ENCODE measurements at regions not wholly inside any gene's neighbourhood (a gene's known extent, or its start where the extent isn't known, plus 50 kb on each side); places are given as distances from the start of the nearest gene placed in this dataset.

DNA sequence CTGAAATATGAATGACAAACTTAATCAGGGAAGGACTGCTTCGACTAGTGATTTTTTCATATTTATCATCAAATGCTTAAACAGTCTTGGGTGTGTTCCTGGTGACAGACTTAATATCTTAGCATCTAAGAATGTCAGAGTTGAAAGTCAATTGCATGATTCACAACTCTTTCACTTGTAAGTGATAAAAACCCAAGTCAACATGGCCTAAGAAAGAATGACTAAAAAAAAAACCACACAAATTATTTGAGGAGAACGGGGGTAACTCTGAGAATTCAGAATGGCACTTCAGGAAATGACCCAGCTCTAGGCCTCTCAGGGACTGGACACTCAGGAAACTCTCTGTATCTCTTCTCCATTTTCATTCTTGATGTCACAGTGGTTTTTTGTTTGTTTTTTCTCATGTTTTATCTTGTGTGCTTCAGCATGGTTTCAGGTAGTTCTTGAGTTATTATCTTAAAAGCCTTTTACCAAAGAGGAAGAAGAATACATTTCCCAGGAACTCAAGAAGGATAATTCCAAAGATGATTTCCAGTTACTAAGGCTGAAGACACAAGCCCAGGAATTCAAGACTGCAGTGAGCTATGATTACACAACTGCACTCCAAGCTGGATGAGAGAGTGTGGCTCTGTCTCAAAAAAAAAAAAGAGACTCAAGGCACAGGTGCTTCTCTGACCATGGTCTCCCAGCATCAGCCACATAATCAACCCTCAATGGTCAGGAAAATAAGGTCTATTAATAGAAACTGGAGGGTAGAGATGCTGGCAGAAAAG lies 1697.8 kb upstream of the IGFBP7 start:
- TF ChIP-seq ZNF70 (CRISPR knock-in tag; IDR thresholded peaks at IDR 0.05) (no peak), PPARA (CRISPR knock-in tag; IDR thresholded peaks at IDR 0.05; ENCODE audit: borderline replicate concordance) (no peak), ZFP3 (CRISPR knock-in tag; IDR thresholded peaks at IDR 0.05) (no peak), CSDC2 (CRISPR knock-in tag; IDR thresholded peaks at IDR 0.05) (no peak), BACH2 (CRISPR knock-in tag; IDR thresholded peaks at IDR 0.05; ENCODE audit: borderline replicate concordance) (no peak), ARNTL (CRISPR knock-in tag; IDR thresholded peaks at IDR 0.05; ENCODE audit: borderline replicate concordance, low read depth) (no peak), TOX (CRISPR knock-in tag; IDR thresholded peaks at IDR 0.05; ENCODE audit: borderline replicate concordance) (no peak), ZC3H10 (CRISPR knock-in tag; IDR thresholded peaks at IDR 0.05) (no peak)
- TF ChIP-seq, protein P1, sequence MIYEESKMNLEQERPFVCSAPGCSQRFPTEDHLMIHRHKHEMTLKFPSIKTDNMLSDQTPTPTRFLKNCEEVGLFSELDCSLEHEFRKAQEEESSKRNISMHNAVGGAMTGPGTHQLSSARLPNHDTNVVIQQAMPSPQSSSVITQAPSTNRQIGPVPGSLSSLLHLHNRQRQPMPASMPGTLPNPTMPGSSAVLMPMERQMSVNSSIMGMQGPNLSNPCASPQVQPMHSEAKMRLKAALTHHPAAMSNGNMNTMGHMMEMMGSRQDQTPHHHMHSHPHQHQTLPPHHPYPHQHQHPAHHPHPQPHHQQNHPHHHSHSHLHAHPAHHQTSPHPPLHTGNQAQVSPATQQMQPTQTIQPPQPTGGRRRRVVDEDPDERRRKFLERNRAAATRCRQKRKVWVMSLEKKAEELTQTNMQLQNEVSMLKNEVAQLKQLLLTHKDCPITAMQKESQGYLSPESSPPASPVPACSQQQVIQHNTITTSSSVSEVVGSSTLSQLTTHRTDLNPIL (CRISPR knock-in tag; IDR thresholded peaks at IDR 0.05; ENCODE audit: low read depth) = no peak

All from SK-N-SH treated with all-trans-retinoic acid at 6 μM for 48 hours (cell line).